Osteoblast (primary cell): ENCODE measurements at regions not wholly inside any gene's neighbourhood (a gene's known extent, or its start where the extent isn't known, plus 50 kb on each side); places are given as distances from the start of the nearest gene placed in this dataset.

ENCODE experiments used
- DNase-seq: peaks from one replicate; pipeline ENCODE4 v3.0.0; 2011; ENCODE audit warnings: low spot score, mixed read lengths; ENCODE audit not compliant: insufficient read length; ENCODE audit errors: missing footprints
- H2AFZ ChIP-seq: 2 replicates; pipeline ENCODE4 v1.6.0; 2011; ENCODE audit warnings: mild to moderate bottlenecking, low read length
- H3K27ac ChIP-seq: 2 replicates; pipeline ENCODE4 v1.5.1; 2011; ENCODE audit warnings: mild to moderate bottlenecking, low read depth, low read length, moderate library complexity
- H3K27me3 ChIP-seq: 2 replicates; pipeline ENCODE4 v1.6.0; 2012; ENCODE audit warnings: mild to moderate bottlenecking, control low read depth, inconsistent platforms, low read length, moderate library complexity; ENCODE audit not compliant: insufficient read depth
- H3K36me3 ChIP-seq: 2 replicates; pipeline ENCODE4 v1.5.1; 2011; ENCODE audit warnings: mild to moderate bottlenecking, low read length, control low read depth, moderate library complexity; ENCODE audit not compliant: insufficient read depth
- H3K4me1 ChIP-seq: 2 replicates; pipeline ENCODE4 v1.5.1; 2011; ENCODE audit warnings: mild to moderate bottlenecking, low read length, control low read depth, moderate library complexity; ENCODE audit not compliant: insufficient read depth
- H3K4me2 ChIP-seq: 2 replicates; pipeline ENCODE4 v1.6.0; 2011; ENCODE audit warnings: mild to moderate bottlenecking, low read length; ENCODE audit not compliant: insufficient read depth
- H3K4me3 ChIP-seq: fragments of 200-600 bp; sonication (generic); 3 replicates; pipeline ENCODE4 v1.5.1; 2012; ENCODE audit warnings: mild to moderate bottlenecking, low read length, inconsistent platforms; ENCODE audit not compliant: insufficient read depth
- H3K79me2 ChIP-seq: 2 replicates; pipeline ENCODE4 v1.6.0; 2012; ENCODE audit warnings: mild to moderate bottlenecking, low read length, control low read depth, inconsistent platforms; ENCODE audit not compliant: insufficient read depth
- H3K9me3 ChIP-seq: 2 replicates; pipeline ENCODE4 v1.5.1; 2011; ENCODE audit warnings: low read depth, low read length, control low read depth
- H4K20me1 ChIP-seq: 2 replicates; pipeline ENCODE4 v1.6.0; 2012; ENCODE audit warnings: mild to moderate bottlenecking, low read length, control low read depth; ENCODE audit not compliant: insufficient read depth
- TF ChIP-seq, protein P1 (sequence below): IDR thresholded peaks from 2 replicates; pipeline ENCODE4 v1.5.1; 2011; ENCODE audit warnings: mild to moderate bottlenecking, low read depth, low read length, moderate library complexity; ENCODE audit errors: extremely low read depth

- no peak overlapping the region for H3K27ac ChIP-seq
- no peak for DNase-seq
- H3K4me2 ChIP-seq: no peak overlapping the region
- H3K4me1 ChIP-seq: no peaks in the 10 kb centered on the region
- TF ChIP-seq, protein P1, sequence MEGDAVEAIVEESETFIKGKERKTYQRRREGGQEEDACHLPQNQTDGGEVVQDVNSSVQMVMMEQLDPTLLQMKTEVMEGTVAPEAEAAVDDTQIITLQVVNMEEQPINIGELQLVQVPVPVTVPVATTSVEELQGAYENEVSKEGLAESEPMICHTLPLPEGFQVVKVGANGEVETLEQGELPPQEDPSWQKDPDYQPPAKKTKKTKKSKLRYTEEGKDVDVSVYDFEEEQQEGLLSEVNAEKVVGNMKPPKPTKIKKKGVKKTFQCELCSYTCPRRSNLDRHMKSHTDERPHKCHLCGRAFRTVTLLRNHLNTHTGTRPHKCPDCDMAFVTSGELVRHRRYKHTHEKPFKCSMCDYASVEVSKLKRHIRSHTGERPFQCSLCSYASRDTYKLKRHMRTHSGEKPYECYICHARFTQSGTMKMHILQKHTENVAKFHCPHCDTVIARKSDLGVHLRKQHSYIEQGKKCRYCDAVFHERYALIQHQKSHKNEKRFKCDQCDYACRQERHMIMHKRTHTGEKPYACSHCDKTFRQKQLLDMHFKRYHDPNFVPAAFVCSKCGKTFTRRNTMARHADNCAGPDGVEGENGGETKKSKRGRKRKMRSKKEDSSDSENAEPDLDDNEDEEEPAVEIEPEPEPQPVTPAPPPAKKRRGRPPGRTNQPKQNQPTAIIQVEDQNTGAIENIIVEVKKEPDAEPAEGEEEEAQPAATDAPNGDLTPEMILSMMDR: no peak
- no peaks in the 10 kb centered on the region for H4K20me1 ChIP-seq
- H3K9me3 ChIP-seq: no peaks in the 10 kb centered on the region
- no peaks in the 10 kb centered on the region for H3K27me3 ChIP-seq
- no peaks in the 10 kb centered on the region for H3K79me2 ChIP-seq
- H3K36me3 ChIP-seq: no peaks in the 10 kb centered on the region
- no peak overlapping the region for H3K4me3 ChIP-seq
- no peak overlapping the region for H2AFZ ChIP-seq
Measured at GRCh38 chr5:23343121-23343520, 164.3 kb upstream of the PRDM9 start.

DNA sequence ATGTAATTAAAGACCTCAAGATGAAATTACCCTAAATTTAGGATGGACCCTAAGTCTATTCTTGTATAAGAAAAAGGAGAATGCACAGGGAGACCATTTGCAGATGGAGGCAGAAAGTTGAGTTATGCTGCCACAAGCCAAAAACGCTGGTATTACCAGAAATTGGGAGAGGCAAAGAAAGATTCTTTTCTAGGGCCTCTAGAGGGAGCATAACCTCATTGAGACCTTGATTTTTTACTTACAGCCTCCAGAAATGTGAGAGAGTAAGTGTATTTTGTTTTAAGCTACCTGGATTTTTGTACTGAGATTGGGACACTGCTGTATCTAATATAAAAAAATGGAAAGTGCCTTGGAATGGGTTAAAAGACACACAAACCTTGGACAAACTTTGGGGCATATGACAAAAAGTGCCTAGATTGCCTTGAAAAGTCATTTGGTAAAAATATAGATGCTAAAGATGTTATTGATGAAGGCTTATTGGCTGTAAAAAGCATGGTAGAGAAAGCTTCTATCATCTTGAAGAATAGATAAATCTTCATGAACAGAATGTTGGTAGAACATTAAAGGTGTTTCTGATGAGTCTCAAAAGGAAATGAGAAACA, 174.7 kb upstream of the PRDM9 start:
- H3K27me3 ChIP-seq: no peaks in the 10 kb centered on the region
- H3K36me3 ChIP-seq: no peaks in the 10 kb centered on the region
- H3K27ac ChIP-seq: no peak overlapping the region
- no peak overlapping the region for H3K4me3 ChIP-seq
- no peaks in the 10 kb centered on the region for H3K4me1 ChIP-seq
- H2AFZ ChIP-seq: no peak overlapping the region
- DNase-seq: no peak
- TF ChIP-seq, protein P1: no peak
- H3K4me2 ChIP-seq: no peak overlapping the region
- H3K79me2 ChIP-seq: no peaks in the 10 kb centered on the region
- no peaks in the 10 kb centered on the region for H4K20me1 ChIP-seq
- peaks cover 2% of the 10 kb centered on the region for H3K9me3 ChIP-seq

DNA sequence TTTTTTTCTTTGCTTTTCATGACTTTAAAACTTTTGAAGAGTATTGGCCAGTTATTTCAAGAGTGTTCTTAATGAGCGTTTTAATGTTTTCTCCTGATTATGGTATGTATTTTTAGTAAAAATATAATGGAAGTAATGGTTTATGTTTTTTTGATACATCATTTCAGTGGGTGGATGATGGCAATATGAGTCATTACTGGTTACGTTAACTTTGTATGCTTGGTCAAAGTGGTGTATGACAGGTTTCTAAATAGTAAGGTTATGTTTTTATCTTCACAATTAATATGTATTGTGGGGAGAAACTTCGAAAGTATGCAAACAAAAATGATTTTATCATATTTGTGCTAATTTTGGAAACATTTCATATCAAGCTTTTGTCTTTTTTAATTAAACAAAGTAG, 176.7 kb upstream of the PRDM9 start:
- no peak for DNase-seq
- Histone ChIP-seq H4K20me1 (no peaks in the 10 kb centered on the region), H3K36me3 (no peaks in the 10 kb centered on the region), H3K4me3 (no peak overlapping the region), H3K79me2 (no peaks in the 10 kb centered on the region), H2AFZ (no peak overlapping the region), H3K27me3 (no peaks in the 10 kb centered on the region), H3K4me2 (no peak overlapping the region), H3K9me3 (peaks cover 2% of the 10 kb centered on the region), H3K27ac (no peak overlapping the region), H3K4me1 (no peaks in the 10 kb centered on the region)
- TF ChIP-seq, protein P1: no peak

DNA sequence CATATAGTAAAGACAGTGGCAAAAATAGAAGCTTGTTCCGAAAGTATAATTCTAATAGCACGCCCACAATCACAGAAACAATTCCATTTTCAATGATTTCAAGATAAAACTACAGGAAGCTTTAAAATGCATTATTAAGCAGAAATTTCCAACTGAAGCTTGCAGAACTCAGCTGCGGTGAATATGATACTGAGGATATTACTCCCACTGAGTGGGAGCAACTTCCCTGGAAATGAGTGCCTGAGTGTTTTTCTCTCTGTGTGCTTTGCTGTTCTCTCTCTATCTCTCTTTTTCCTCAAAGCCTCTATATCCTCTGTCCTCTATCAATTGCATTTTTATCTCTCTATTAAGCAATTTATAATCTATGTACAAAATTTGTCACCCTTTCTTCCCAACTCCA, 187.5 kb upstream of the PRDM9 start:
- Histone ChIP-seq H3K9me3 (peaks cover 4% of the 10 kb centered on the region), H4K20me1 (no peaks in the 10 kb centered on the region), H3K4me1 (no peaks in the 10 kb centered on the region), H2AFZ (no peak overlapping the region), H3K4me3 (no peak overlapping the region), H3K27me3 (no peaks in the 10 kb centered on the region), H3K27ac (no peak overlapping the region), H3K79me2 (no peaks in the 10 kb centered on the region), H3K36me3 (no peaks in the 10 kb centered on the region), H3K4me2 (no peak overlapping the region)
- TF ChIP-seq, protein P1: no peak
- DNase-seq: no peak
